ENCODE measurements at regions not wholly inside any gene's neighbourhood (a gene's known extent, or its start where the extent isn't known, plus 50 kb on each side); places are given as distances from the start of the nearest gene placed in this dataset.

DNA sequence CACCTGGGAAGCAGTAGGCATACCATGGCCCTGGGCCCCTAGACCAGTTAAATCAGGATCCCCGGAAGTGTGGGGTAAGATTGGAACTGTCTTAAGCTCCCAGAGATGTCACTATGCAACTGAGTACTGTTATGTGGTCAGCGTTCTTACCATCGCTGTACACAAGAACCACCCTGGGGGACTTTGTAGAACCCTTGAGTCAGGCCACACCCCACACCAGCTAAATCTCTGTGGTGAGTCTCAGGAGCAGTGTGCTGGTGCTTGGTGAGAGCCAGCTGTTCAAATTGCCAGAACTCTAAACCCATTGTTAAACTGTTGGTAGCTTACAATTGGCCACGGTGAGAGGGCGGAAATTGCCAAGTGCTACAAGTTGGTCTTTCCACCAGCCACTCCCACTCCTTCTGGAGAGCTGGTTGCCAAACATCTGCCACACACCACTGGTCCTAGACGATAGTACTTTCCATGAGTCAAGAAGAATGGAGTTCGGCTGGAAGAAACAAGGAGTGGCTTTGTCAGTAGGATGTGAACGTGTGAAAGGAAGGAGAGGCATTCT is 80.5 kb upstream of the SYNDIG1 start:
- Mint-ChIP-seq H3K9me3 (ENCODE audit: low read depth) (no peaks in the 10 kb centered on the region), H3K27ac (no peak overlapping the region), H3K4me3 (no peak overlapping the region), H3K36me3 (no peaks in the 10 kb centered on the region), H3K4me1 (peaks cover 12% of the 10 kb centered on the region), H3K27me3 (no peaks in the 10 kb centered on the region)
- DNase-seq: no peak
- CTCF ChIA-PET: no interaction called here
- ATAC-seq: no peak

DNA sequence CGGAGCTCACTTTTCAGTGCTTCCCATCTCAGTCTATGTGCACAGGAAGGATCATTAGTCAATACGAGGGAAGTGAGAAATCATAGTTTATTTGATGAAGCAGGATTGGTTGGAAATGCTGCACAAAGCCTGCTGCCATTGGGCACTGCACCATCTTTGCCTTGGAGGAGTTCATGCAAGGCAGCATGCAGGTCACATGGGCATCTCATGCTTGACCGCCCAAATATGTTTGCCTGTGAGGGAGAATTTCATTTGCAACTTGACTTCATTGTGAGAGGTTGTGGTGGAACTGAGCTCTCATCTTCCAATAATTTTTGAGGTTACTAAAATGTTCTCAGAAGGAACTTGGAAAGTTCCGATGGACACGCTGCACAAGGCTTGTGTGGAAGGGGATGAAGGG is 83.9 kb upstream of the SYNDIG1 start:
- Mint-ChIP-seq H3K36me3 (no peaks in the 10 kb centered on the region), H3K27me3 (no peaks in the 10 kb centered on the region), H3K27ac (no peak overlapping the region), H3K4me3 (no peak overlapping the region), H3K9me3 (ENCODE audit: low read depth) (no peaks in the 10 kb centered on the region), H3K4me1 (peaks cover 10% of the 10 kb centered on the region)
- ATAC-seq: no peak
- no peak for DNase-seq
- CTCF ChIA-PET: no interaction called here

DNA sequence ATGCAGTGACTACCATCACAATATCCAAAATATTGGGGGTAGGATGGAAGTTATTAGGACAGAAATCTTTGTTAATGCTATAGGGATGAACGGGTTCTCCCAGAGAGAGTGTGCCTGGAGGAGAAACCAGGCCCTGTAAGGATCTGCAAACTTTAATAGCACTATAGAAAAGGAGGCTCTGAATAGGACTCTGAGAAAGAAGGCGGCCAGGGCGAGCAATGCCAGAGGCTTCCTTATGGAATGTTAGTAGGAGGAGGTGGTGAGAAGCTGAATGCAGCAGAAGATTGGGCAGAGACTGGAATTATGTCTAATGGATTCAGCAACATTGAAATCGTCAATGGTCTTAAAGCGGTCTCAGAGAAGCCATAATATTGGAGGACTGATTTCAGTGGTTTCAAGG is 84.6 kb upstream of the SYNDIG1 start:
- Mint-ChIP-seq H3K4me3 (no peak overlapping the region), H3K9me3 (ENCODE audit: low read depth) (no peaks in the 10 kb centered on the region), H3K4me1 (peaks cover 6% of the 10 kb centered on the region), H3K27me3 (no peaks in the 10 kb centered on the region), H3K36me3 (no peaks in the 10 kb centered on the region), H3K27ac (no peak overlapping the region)
- ATAC-seq (no peak), DNase-seq (no peak)
- CTCF ChIA-PET: no interaction called here

DNA sequence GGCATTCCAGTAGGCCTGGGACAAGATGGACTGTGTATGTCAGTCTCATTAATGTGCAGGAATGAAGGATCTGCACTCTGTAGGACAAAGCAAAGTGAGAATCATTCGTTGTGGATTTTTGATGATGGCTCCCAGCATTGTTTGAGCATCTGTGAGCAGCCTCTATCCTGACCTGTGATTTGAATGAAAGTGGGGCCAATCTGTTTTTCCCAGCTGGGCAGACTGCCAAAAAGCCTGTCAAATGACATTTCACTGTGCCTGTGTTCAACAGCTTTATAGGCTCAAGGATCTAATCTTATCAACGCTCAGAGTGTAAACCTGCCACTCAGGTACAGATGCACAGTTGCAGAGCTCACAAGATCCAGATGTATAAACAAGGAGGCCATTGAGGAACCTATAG is 86.7 kb upstream of the SYNDIG1 start:
- H3K36me3 Mint-ChIP-seq: no peaks in the 10 kb centered on the region
- no peaks in the 10 kb centered on the region for H3K27me3 Mint-ChIP-seq
- ATAC-seq (no peak), DNase-seq (no peak)
- no peak overlapping the region for H3K4me3 Mint-ChIP-seq
- CTCF ChIA-PET: no interaction called here
- no peaks in the 10 kb centered on the region for H3K9me3 Mint-ChIP-seq (ENCODE audit: low read depth)
- no peaks in the 10 kb centered on the region for H3K4me1 Mint-ChIP-seq
- no peak overlapping the region for H3K27ac Mint-ChIP-seq

GRCh38 chr20:24382331-24382730 is 87.1 kb upstream of the SYNDIG1 start:
- no peaks in the 10 kb centered on the region for H3K9me3 Mint-ChIP-seq (ENCODE audit: low read depth)
- ATAC-seq (no peak), DNase-seq (no peak)
- no peaks in the 10 kb centered on the region for H3K36me3 Mint-ChIP-seq
- H3K4me3 Mint-ChIP-seq: no peak overlapping the region
- CTCF ChIA-PET: no interaction called here
- H3K4me1 Mint-ChIP-seq: no peaks in the 10 kb centered on the region
- no peaks in the 10 kb centered on the region for H3K27me3 Mint-ChIP-seq
- no peak overlapping the region for H3K27ac Mint-ChIP-seq

DNA sequence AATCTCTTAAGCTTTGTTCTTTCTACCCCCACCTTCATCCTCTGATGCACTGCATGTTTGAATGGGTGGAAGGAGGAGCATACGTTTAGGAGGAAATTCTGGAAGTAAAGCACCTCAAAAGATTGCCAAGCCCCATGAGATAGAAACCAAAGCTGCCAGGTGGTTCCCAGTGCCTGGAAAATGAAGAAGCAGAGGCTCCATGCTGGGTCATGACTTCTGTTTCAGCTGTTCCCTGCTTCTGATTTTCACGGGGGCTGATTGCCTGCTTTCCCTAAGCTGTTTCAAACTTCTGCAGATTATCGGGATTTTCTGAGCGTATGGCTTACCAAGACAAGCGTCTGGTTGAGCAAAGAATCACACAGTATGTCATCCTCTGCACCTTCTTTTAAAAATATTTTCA is 87.5 kb upstream of the SYNDIG1 start:
- CTCF ChIA-PET: no interaction called here
- ATAC-seq (no peak), DNase-seq (no peak)
- no peak overlapping the region for H3K4me3 Mint-ChIP-seq
- no peaks in the 10 kb centered on the region for H3K4me1 Mint-ChIP-seq
- no peaks in the 10 kb centered on the region for H3K27me3 Mint-ChIP-seq
- H3K9me3 Mint-ChIP-seq (ENCODE audit: low read depth): no peaks in the 10 kb centered on the region
- no peaks in the 10 kb centered on the region for H3K36me3 Mint-ChIP-seq
- no peak overlapping the region for H3K27ac Mint-ChIP-seq

DNA sequence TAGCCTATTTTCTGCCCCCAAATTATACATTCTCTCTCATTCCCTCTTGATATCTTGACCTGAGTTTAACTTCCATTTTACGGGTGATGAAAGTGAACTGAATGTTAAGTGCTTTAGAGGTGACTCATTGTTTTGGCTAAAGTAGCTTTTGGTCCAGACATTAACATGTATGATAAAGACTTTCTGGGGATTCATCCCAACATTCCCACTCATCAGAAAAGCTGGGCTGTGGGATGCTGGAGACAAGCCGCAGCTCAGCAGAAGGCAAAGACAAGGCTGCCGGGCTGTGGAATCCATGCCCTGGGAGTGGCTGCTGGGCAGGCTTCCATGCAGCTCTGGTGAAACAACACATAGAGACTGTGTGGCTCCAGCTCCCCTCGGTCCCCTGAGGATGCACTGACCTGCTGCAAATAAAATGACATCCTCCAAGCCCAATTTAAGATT is 89.9 kb upstream of the SYNDIG1 start:
- no peaks in the 10 kb centered on the region for H3K27me3 Mint-ChIP-seq
- ATAC-seq: no peak
- no peaks in the 10 kb centered on the region for H3K9me3 Mint-ChIP-seq (ENCODE audit: low read depth)
- H3K4me1 Mint-ChIP-seq: no peaks in the 10 kb centered on the region
- H3K4me3 Mint-ChIP-seq: no peak overlapping the region
- no peak overlapping the region for H3K27ac Mint-ChIP-seq
- no peak for DNase-seq
- H3K36me3 Mint-ChIP-seq: no peaks in the 10 kb centered on the region
- CTCF ChIA-PET: no interaction called here

GRCh38 chr20:24378661-24379483 is 90.6 kb upstream of the SYNDIG1 start:
- Mint-ChIP-seq H3K4me3 (no peak overlapping the region), H3K4me1 (no peaks in the 10 kb centered on the region), H3K27ac (no peak overlapping the region), H3K36me3 (no peaks in the 10 kb centered on the region), H3K9me3 (ENCODE audit: low read depth) (no peaks in the 10 kb centered on the region), H3K27me3 (no peaks in the 10 kb centered on the region)
- no peak for DNase-seq
- CTCF ChIA-PET: no interaction called here
- no peak for ATAC-seq

DNA sequence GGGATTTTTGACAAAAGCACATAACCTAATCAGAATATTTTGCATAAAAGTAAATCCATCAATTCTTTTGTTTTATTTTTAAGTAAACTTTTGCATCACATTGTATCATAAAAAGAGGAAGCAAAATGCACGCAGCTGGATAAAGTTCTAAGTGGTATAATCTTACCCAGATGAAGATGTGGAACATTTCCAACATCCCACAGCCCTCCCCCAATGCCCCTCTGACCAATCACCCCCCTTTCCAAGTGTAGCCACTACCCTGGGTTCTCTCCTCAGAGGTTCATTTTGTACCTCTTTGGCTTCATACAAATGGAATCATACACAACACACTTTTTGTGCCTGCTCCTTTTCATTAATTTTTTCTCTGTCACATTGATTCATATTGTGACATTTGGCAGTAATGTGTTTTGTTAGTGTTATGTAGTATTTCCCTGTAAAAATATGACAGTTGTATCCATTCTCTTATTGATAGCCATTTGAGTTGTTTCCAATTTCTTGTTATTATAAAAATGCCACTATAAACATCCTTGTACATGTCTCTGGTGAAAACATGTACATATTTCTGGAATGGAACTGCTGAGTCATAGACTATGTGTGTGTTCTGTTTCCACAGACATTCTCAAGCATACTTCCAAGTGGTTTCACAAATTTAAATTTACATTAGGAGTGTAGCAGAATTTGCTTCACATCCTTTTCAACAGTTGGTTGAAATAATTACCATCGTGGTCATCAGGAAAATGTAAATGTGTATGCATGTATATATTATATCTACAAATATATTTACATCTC is 92.9 kb upstream of the SYNDIG1 start:
- no peaks in the 10 kb centered on the region for H3K36me3 Mint-ChIP-seq
- DNase-seq (no peak), ATAC-seq (no peak)
- no peak overlapping the region for H3K4me3 Mint-ChIP-seq
- CTCF ChIA-PET: no interaction called here
- no peak overlapping the region for H3K27ac Mint-ChIP-seq
- H3K4me1 Mint-ChIP-seq: no peaks in the 10 kb centered on the region
- no peaks in the 10 kb centered on the region for H3K27me3 Mint-ChIP-seq
- H3K9me3 Mint-ChIP-seq (ENCODE audit: low read depth): no peaks in the 10 kb centered on the region

DNA sequence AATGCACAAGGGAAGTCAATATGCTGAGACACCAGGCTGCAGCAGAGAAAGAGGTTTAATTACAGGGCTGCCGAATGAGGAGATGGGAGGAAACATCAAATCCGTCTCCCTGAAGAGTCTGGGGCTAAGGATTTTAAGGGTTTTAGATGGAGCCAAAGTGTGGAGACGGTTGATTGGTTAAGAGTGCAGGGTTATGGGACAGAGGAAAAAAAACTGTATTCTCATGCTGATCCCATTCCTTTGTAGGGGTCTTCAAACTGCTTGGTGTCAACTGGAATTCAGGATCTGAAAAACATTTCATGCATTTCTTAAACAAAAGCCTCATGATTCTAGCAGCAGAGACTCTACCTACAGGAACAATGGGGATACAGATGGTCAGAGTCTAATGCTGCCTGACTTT is 96.1 kb upstream of the SYNDIG1 start:
- H3K4me3 Mint-ChIP-seq: no peak overlapping the region
- no peaks in the 10 kb centered on the region for H3K4me1 Mint-ChIP-seq
- H3K27ac Mint-ChIP-seq: no peak overlapping the region
- no peaks in the 10 kb centered on the region for H3K36me3 Mint-ChIP-seq
- H3K9me3 Mint-ChIP-seq (ENCODE audit: low read depth): no peaks in the 10 kb centered on the region
- ATAC-seq (no peak), DNase-seq (no peak)
- no peaks in the 10 kb centered on the region for H3K27me3 Mint-ChIP-seq
- CTCF ChIA-PET: no interaction called here

DNA sequence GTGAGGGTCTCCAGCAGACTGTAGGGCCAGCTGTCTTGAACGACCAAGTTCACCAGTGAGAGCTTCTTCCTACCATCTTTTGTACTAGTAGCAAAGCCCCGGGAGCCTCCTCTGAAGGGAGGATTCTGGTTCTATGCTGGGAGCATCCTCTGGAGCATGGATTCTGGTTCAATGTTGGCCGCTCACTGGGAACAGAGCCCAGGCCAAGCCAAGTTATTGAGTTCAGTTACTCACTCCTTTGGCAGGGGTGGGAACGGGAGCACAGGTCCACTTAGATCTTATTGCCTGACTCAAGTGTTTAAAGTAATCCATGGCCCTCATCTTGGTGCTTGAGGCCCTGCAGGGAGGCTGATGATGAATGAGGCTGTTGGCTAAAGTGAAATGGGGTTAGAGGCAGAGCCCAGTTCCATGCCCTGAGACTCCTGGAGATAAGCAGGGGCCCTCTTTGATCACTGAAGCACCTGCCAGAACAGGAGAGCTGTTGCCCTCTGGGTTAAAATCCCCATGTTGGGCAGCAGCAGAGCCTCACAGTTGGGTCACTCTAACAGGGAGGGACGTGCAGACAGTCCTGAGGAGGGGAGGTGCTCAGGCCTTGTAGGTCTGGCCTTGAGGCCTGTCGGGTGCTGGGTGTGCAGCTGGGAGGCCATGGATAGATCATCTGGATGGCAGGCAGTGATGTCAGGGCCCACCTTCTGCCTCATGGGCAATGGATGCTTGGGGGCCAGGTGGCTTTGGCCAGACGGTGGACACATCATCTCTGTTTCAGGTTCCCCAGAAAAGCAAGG is 98.3 kb upstream of the SYNDIG1 start:
- Mint-ChIP-seq H3K4me3 (no peak overlapping the region), H3K27me3 (peaks cover 3% of the 10 kb centered on the region), H3K4me1 (no peaks in the 10 kb centered on the region), H3K9me3 (ENCODE audit: low read depth) (no peaks in the 10 kb centered on the region), H3K27ac (no peak overlapping the region), H3K36me3 (no peaks in the 10 kb centered on the region)
- DNase-seq (no peak), ATAC-seq (no peak)
- CTCF ChIA-PET: no interaction called here

- DNase-seq (no peak), ATAC-seq (no peak)
- Mint-ChIP-seq H3K27me3 (peaks cover 5% of the 10 kb centered on the region), H3K27ac (no peak overlapping the region), H3K9me3 (ENCODE audit: low read depth) (no peaks in the 10 kb centered on the region), H3K4me1 (no peaks in the 10 kb centered on the region), H3K36me3 (no peaks in the 10 kb centered on the region), H3K4me3 (no peak overlapping the region)
- CTCF ChIA-PET: no interaction called here
Observed at GRCh38 chr20:24370249-24370648, 99.2 kb upstream of the SYNDIG1 start.

DNA sequence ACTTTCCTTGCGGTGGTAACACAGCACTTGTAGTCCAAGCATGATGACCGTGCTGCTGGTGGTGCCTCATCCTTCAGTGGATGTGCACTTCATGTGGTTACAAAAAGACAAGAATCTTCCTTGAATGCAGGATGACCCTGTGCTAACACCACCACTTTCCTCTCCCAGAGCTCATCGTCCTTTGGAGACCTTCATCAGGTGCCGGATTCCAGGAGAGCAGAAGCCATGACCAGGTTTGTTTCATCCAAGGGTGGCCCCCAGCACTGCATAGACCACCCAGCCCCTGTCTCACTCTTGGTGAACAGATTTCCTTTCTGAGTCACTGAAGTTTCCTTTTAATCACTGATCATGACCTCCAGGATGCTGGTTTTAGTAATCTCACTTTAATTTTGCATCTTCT is 101.2 kb upstream of the SYNDIG1 start:
- CTCF ChIA-PET: interaction anchor here (0.6 kb wide), 1 partner anchor 256 kb away, joined by 3 read pairs; no protein-coding TSS in a partner anchor
- Mint-ChIP-seq H3K36me3 (no peaks in the 10 kb centered on the region), H3K4me3 (no peak overlapping the region), H3K4me1 (no peaks in the 10 kb centered on the region), H3K27ac (no peak overlapping the region), H3K27me3 (peaks cover 5% of the 10 kb centered on the region), H3K9me3 (ENCODE audit: low read depth) (peaks cover 1% of the 10 kb centered on the region)
- ATAC-seq (no peak), DNase-seq (no peak)
